Hematopoietic multipotent progenitor cell (in vitro differentiated cells): ENCODE measurements at regions not wholly inside any gene's neighbourhood (a gene's known extent, or its start where the extent isn't known, plus 50 kb on each side); places are given as distances from the start of the nearest gene placed in this dataset.
"Not testable (repeated sequence)": the region's sequence is repeated elsewhere in the genome, so short reads cannot be mapped to it uniquely, and the experiment has no call there.

Source experiments
- DNase-seq, 3 donors: peaks; one replicate each; pipeline ENCODE4 v3.0.0-alpha.2; 2011 to 2015; ENCODE audit warnings: low read depth in 2 of 3, low spot score in 2 of 3

DNA sequence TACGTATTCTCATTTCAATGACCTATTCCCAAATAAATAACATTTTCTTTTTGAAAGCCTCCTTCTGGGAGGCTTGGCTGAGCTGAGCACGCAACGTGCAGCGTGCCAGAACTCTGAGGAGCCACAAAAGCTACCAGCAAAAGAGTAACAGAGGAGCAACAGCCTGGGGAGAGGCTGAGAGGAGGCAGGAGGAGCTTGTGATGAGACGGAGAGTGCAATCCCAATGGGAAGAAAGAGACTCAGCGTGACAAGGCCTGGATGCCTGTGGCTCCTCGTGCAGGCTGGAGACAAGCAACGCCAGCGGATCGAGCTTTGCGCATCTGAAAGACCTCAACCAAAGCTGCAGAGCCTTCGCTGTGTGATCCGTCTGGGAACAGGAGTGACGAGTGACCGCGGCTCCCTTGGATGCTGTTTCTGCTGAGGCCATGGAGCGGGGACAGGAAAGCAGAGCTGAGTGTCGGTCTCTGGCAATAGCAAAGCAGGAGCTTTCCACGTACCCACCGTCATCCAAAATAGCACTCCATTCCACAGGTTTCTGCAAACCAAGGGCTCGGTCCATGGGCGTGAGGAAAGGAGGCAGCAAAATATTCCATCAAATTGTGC, 171.7 kb upstream of the PFKP start:
- no peak for DNase-seq

DNA sequence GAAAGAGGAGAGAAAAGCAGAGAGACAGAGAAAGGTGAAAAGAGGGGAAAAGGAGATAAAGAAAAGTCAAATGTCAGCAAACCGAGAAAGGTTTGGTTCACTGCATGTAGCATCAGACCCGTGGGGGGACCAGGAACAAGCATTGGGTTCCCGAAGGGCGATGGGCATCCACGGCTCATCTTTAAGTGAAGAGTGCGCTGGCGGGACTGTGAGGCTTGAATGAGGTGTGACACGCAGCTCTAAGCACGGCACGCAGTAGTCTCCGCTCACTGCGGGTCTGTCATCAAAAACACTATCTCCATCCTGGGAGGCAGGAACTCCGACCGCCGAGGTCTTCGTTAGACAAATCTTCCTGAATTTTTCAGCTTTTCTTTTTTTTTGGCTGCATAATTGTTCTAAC, 173.4 kb upstream of the PFKP start:
- no peak for DNase-seq

DNA sequence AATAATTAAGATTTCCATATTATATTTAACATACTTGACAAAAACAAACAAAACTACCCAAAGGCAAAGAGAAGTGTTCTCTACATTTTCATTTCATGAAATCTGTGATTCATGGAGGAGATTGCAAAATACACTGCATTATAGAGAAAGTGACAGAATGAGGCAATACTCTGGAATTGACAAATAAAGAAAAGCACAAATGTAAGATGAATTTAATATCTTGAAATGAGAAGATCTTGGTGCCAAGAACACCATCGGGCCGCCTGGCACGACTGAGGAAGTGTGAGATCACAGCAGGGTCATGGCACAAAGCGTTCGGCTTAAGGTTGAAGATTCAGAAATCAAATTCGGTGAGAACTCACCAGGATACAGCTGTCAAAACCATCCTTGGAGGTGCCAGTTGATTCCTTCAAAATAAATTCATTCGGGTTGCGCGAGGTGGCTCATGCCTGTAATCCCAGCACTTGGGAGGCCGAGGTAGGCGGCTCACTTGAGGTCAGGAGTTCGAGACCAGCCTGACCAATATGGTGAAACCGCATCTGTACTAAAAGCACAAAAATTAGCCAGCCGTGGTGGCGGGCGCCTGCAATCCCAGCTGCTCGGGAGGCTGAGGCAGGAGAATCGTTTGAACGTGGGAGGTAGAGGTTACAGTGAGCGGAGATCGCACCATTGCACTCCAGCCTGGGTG, 174.0 kb upstream of the PFKP start:
- no peak for DNase-seq

DNA sequence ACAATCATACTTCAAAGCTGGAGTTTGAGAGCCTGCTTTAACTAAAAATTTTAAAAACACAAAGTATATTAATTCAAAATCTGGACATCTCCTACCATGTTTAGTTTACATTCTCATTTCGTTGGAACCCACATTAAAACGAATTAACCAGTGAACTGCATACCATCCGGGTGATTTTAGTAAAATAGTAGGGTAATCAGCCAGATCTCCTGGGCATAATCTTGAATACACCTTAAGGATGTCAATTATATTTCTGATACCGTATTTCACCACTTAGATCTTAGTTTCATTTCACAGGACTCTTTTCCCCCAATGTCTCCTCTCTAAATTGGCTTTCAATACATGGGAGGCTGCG, 175.6 kb upstream of the PFKP start:
- no peak for DNase-seq

DNA sequence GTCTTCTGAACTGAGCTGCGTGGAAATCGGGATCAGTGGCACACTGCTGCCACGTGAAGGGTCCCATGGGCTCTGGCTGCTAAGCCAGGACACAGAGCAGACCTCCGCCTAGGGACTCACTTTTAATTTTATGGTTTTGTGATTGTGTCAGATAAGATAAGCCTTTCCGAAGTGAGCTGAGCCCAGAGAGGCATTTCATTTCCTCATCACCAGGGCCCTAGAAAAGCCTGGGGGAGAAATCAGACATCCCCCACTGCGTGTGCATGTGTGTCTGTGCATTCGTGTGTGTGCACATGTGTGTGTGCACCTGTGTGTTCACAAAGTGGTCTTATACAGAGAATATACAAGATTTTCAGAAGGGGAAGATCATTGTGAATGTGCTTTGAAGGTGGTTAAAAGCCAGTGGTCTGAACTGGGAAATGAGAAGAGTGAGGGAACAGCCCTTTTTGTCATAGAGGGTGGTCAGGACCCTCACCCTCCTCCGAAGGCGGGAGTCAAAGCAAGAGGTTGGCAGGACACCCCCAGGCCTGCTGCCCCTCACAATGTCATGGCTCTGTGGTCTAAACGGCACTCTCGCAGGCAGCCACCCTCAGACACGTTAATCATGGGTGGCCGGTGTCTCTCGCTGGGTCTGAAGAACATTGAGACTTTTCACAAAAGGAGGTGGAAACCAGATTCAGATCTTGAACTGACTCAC, 176.1 kb upstream of the PFKP start:
- DNase-seq = no peak

DNA sequence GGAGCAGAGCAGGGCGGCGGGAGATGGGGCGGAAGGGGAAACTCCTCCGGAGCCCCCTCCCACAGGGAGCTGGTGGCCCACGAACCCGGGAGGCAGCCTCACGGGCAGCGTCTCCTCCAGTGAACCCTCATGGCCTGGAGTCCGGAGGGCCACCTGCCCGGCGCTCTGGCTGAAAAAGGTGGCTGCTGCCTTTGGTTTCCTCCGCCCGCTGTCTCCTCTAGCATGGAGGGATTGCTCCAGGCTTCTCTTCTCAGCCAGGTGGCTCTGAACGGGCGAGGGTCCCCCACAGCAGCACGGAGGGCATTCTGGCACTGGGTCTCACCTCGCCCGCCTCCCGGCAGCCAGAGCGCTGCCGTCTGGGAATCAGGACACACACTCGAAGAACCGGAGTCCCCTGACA, 177.3 kb upstream of the PFKP start:
- no peak for DNase-seq

DNA sequence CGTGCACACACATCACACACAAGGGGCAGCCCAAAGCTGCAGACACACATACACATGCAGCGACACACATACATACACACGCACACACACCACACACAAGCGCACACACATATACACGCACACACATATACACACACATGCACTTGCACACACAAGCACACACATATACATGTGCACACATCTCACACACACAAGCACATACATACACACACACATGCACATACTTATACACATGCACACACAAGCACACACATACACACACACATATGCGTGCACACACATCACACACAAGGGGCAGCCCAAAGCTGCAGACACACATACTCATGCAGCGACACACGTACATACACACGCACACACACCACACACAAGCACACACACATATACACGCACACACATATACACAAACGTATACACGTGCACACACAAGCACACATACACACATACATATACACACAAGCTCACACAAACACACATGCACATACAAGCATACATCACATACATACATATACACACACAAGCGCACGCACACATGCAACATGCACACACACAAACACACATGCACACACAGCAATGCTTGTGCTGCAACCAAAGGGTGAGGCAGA, 178.8 kb upstream of the PFKP start:
- DNase-seq = no peak

DNA sequence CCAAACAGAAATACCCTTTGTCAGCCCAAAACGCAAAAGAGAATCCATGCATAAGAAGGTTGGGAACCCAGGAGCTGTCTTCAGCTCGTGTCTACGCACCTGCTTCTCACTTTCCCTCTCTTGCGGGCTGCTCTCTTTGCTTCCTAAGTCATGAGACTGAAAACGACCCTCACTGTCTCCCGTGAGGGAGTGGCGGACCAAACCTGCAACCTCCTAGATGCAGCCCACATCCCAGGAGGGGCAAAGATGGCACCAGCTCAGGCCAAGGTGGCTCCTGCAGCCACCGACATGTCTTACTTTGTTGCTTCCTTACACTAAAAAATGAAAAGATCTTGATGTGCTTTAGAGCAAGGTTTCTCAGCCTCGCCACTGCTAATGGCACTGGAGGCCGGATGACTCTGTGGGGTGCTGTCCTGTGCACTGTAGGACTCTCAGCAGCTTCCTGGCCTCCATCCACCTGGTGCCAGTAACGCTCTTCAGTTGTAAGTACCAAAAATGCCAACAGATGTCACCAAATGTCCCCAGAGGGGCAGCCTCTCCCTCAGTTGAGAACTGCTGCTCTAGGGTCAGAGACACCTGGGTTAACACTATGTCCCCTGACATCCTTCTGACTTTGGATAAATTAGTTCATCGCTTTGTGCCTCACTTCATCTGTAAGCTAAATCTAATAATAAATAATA, 179.8 kb upstream of the PFKP start:
- DNase-seq = no peak

DNA sequence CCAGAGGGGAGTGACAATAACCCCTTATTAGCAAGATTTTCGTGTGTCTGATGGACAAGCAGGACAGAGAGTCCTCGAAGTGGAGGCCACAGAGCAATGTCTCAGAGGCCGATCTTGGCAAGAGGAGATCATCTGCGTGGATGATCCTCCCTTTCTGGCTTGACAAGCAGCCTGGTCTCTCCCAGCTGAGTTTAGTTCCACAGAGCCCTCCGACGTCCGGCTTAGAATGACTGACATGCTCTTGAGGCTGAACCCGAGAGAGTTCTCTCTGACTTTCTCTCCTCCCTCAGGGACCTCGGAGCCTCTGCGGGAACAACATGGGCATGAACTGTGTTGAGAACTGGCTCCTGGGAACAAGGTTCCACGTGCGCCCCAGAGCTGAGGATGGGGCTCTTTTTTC, 180.7 kb upstream of the PFKP start:
- DNase-seq = no peak

DNA sequence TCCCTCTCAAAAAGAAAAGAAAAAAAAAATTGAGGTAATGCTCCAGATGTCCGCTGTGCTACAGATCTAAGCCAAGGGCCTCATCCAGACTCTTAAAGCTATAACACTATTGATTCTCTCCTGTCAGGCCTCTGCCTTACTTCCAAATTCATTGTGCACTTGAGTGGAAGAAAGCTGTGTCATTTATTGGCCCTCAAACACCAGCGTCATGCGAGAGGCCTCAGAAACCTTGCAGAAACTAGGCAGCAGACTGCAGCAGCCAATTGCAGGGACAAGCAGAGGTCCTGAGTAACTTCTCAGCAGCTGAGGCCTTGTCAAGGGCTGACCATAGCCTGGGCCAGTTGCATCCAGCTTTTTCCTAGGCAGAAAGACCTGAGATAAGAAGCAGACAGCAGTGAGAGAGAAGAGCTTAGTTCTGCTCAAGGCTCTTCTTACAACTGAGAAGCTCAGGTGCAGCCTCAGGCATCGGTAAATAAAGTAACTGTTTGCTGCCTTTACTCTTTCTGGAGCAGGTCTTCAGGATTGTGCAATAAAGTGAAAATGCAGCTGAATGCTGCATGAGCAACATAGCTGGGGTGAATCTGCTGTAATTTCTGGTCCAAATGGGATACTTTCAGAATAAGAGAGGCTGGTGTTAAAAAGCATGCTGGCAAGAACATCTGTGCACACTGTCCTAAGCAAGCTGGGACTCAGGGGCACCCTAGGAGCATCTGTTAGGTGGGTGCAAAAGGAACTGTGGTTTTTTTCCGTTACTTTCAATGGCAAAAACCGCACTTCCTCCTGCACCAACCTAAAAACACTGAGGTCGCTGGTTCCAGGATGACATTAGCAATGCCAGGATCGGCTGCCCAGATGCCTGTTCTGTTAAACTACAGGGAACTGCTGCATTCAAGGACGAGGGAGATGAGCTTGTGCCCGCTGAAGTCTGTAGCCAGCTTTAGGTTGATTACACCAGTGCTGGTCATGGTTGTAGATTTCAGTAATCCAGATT, 181.8 kb upstream of the PFKP start:
- no peak for DNase-seq

DNA sequence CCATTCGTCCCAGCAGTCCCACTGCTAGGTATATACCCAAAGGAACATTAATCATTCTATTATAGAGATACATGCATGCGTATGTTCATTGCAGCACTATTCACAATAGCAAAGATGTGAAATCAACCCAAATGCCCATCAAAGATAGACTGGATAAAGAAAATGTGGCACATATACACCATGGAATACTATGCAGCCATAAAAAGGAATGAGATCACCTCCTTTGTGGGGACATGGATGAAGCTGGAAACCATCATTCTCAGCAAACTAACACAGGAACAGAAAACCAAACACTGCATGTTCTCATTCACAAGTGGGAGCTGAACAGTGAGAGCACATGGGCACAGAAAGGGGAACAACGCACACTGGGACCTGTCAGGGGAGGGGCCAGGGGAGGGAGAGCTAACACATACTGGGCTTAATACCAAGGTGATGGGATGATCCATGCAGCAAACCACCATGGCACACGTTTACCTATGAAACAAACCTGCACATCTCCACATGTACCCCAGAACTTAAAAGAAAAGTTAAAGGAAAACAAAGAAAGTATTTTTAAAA, 183.3 kb upstream of the PFKP start:
- DNase-seq = not testable (repeated sequence)

DNA sequence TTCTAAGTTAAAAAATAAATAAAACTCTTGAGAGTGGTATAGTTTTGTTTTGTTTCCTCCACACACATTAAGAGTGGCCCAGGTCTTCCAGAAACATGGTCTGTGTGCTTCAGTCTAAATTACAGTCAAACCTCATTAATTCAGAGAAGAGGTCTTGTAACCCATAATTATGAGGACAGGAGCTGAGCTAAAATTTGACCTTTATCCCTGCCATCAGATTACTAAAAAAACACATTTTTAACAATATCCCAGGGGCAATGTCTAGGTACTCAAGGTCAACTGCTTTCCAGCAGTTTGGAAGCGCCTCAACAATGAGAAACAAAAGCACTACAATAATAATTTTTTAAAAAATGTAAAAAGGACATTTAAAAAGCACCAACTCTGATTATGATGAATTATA, 184.1 kb upstream of the PFKP start:
- no peak for DNase-seq

DNA sequence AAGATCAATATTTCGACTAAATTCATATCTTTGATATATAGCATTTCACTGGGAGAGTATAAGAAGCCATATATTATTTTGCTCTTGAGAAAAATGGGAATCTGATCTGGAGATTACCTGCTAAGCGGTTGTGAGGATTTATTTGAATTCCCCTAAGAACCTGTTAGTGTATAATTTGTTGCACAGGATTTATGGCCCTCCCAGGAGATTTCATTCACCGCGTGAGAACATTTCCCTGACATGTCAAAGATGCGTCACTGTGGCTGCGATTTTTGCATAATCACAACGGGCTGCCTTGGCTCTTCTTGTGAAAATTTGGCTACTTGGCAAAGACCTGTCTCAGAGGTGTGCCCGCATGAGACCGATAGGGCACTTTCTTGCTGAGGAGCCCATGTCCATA, 184.7 kb upstream of the PFKP start:
- no peak for DNase-seq

DNA sequence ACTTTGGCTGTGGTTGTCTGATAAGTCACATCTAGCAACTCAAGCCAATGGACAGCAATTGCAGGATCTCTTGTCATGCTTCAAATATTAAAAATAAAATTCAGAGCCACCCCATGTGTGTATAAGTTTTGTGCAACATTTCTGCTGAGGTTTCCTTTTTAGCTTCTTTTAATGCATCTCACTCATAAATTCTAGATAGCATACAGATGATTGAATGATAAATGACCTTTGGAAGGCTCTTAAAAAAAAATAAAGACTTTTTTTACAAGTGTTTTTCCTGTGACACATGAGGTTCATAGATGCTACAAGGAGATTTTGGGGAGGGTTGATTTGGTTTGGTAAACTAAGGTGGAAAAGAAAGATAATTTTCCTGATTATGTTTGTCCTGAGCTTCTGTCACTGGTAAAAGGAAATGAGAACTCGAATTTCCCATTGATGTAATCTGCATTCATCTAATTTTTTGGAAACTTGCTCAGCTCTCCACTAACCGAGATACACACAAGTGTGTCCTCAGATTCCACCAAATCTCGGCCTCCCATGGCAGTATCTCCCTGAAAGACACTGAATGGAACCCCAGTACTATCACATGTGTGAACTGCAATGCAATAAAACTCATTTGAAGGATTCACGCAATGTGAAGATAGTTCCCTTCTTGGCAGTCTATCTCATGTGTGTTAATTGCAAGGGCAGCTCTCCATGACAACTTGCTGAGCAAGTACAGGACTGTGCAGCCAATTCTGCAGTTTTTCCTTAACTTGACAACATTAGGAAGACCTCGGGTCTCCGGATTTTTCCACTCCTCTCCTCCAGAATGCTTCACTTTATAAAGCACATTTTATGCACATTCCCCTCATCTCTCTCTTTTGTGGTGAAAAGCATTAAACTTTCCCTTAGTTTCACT, 185.4 kb upstream of the PFKP start:
- no peak for DNase-seq

DNA sequence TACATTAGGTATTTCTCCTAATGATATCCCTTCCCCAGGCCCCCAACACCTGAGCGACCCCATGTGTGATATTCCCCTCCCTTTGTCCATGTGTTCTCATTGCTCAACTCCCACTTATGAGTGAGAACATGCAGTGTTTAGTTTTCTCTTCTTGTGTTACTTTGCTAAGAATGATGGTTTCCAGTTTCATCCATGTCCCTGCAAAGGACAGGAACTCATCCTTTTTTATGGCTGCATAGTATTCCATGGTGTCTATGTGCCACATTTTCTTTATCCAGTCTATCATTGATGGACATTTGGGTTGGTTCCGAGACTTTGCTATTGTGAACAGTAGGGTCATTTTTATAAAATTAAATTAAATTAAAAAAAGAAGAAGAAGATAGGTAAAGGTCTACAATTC, 187.3 kb upstream of the PFKP start:
- DNase-seq = not testable (repeated sequence)

DNA sequence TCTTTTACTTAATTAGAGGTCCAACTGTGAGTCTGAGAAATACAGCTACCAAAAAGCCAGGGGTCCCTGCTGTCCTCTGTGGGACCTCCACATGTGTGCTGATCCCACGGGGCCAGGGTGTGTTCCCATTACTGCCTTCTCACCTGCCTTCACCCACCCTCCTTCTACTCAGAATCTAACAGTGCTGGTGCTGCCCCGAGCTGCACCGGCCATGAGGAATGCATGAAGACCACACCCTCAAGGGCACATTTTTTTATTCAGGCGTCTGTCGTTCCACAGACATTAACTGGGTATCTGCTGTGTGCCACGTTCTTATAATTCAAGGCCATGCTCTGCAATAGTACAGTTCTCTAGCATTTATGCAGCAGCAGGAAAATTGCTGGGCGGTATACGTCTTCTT, 188.5 kb upstream of the PFKP start:
- no peak for DNase-seq

DNA sequence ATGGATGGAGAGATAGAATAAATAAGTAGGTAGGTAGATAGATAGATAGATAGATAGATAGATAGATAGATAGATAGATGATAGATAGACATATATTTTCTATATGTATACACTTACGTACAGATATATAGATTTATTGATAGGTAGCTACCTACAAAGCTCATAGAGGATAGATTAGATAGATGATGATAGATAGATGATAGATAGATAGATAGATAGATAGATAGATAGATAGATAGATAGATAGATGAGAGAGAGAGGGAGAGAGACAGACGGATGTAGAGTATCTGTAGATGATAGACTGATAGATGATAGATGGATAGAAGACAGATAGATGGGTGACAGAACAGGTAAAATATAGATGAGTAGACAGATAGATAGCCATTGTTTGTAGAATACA, 191.3 kb upstream of the PFKP start:
- no peak for DNase-seq

DNA sequence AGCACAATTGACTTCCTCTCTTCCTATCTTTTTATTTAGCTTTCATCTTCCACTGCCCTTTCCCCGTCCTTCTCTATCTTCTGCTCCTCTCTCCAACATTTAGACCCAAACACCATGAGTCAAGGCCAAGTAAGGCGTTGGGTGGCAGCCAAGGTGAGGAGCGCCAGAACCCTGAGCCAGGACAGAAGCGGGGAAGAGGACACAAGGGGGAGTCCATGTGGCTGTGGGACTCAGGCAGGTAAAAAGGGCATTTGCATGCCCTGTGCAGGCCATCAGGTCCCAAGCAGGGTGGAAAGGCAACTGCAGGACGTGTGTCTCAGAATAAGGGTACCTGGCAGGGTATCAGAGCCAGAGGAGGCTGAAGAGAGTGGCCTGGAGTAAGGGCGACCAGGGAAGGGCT, 192.4 kb upstream of the PFKP start:
- DNase-seq = no peak

DNA sequence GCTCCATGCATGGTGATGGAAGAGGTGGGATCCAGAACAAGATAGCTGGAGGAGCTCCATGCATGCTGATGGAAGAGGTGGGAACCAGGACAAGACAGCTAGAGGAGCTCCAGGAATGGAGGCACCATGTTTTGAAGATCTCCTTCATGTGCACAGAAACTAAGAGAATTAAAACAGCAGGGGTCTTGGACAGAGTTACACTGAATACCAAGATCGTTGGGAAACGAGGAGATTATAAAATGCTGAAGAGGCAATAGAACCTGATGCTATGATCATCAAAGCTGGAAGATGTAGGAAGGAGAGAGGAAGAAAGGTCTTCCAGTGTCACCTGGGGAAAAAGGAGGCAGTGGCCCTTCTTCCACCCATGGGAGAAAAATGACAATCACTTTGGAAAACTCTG, 193.6 kb upstream of the PFKP start:
- DNase-seq = no peak
